ENCODE measurements at regions not wholly inside any gene's neighbourhood (a gene's known extent, or its start where the extent isn't known, plus 50 kb on each side); places are given as distances from the start of the nearest gene placed in this dataset.

GRCh38 chr4:171629182-171629581, 184.0 kb upstream of the GALNTL6 start:
- no peak overlapping the region for H3K4me3 Mint-ChIP-seq (ENCODE audit: unreplicated experiment)
- no peak for DNase-seq
- H3K27ac Mint-ChIP-seq (ENCODE audit: unreplicated experiment) = no peak overlapping the region
- H3K27me3 Mint-ChIP-seq (ENCODE audit: unreplicated experiment) = no peaks in the 10 kb centered on the region
- no peaks in the 10 kb centered on the region for H3K36me3 Mint-ChIP-seq (ENCODE audit: unreplicated experiment)
- no peaks in the 10 kb centered on the region for H3K9me3 Mint-ChIP-seq (ENCODE audit: unreplicated experiment)
- TF ChIP-seq CTCF (IDR thresholded peaks at IDR 0.05; ENCODE audit: partially characterized antibody, unreplicated experiment) = no peak
- no peaks in the 10 kb centered on the region for H3K4me1 Mint-ChIP-seq (ENCODE audit: low read depth, unreplicated experiment)

- no peak overlapping the region for H3K27ac Mint-ChIP-seq (ENCODE audit: unreplicated experiment)
- H3K27me3 Mint-ChIP-seq (ENCODE audit: unreplicated experiment) = no peaks in the 10 kb centered on the region
- H3K36me3 Mint-ChIP-seq (ENCODE audit: unreplicated experiment) = no peaks in the 10 kb centered on the region
- DNase-seq = no peak
- no peak overlapping the region for H3K4me3 Mint-ChIP-seq (ENCODE audit: unreplicated experiment)
- H3K9me3 Mint-ChIP-seq (ENCODE audit: unreplicated experiment) = no peaks in the 10 kb centered on the region
- no peak for TF ChIP-seq CTCF (IDR thresholded peaks at IDR 0.05; ENCODE audit: partially characterized antibody, unreplicated experiment)
- H3K4me1 Mint-ChIP-seq (ENCODE audit: low read depth, unreplicated experiment) = peaks cover 2% of the 10 kb centered on the region
Measured at GRCh38 chr4:171626554-171626953, 186.7 kb upstream of the GALNTL6 start.

GRCh38 chr4:171622729-171623128, 190.5 kb upstream of the GALNTL6 start:
- DNase-seq = no peak
- no peak overlapping the region for H3K27ac Mint-ChIP-seq (ENCODE audit: unreplicated experiment)
- H3K4me1 Mint-ChIP-seq (ENCODE audit: low read depth, unreplicated experiment) = peaks cover 4% of the 10 kb centered on the region
- H3K36me3 Mint-ChIP-seq (ENCODE audit: unreplicated experiment) = no peaks in the 10 kb centered on the region
- H3K27me3 Mint-ChIP-seq (ENCODE audit: unreplicated experiment) = no peaks in the 10 kb centered on the region
- H3K4me3 Mint-ChIP-seq (ENCODE audit: unreplicated experiment) = no peak overlapping the region
- no peaks in the 10 kb centered on the region for H3K9me3 Mint-ChIP-seq (ENCODE audit: unreplicated experiment)
- TF ChIP-seq CTCF (IDR thresholded peaks at IDR 0.05; ENCODE audit: partially characterized antibody, unreplicated experiment) = no peak

GRCh38 chr4:171621646-171622045, 191.6 kb upstream of the GALNTL6 start:
- no peaks in the 10 kb centered on the region for H3K9me3 Mint-ChIP-seq (ENCODE audit: unreplicated experiment)
- no peak overlapping the region for H3K4me3 Mint-ChIP-seq (ENCODE audit: unreplicated experiment)
- H3K27ac Mint-ChIP-seq (ENCODE audit: unreplicated experiment) = no peak overlapping the region
- no peaks in the 10 kb centered on the region for H3K36me3 Mint-ChIP-seq (ENCODE audit: unreplicated experiment)
- no peaks in the 10 kb centered on the region for H3K27me3 Mint-ChIP-seq (ENCODE audit: unreplicated experiment)
- peaks cover 4% of the 10 kb centered on the region for H3K4me1 Mint-ChIP-seq (ENCODE audit: low read depth, unreplicated experiment)
- TF ChIP-seq CTCF (IDR thresholded peaks at IDR 0.05; ENCODE audit: partially characterized antibody, unreplicated experiment) = no peak
- DNase-seq = no peak

GRCh38 chr4:171612907-171613306, 200.3 kb upstream of the GALNTL6 start:
- no peak for TF ChIP-seq CTCF (IDR thresholded peaks at IDR 0.05; ENCODE audit: partially characterized antibody, unreplicated experiment)
- Mint-ChIP-seq H3K36me3 (ENCODE audit: unreplicated experiment) (no peaks in the 10 kb centered on the region), H3K4me1 (ENCODE audit: low read depth, unreplicated experiment) (no peaks in the 10 kb centered on the region), H3K4me3 (ENCODE audit: unreplicated experiment) (no peak overlapping the region), H3K9me3 (ENCODE audit: unreplicated experiment) (no peaks in the 10 kb centered on the region), H3K27ac (ENCODE audit: unreplicated experiment) (no peak overlapping the region), H3K27me3 (ENCODE audit: unreplicated experiment) (no peaks in the 10 kb centered on the region)
- no peak for DNase-seq
